B cell (primary cell): ENCODE measurements at regions not wholly inside any gene's neighbourhood (a gene's known extent, or its start where the extent isn't known, plus 50 kb on each side); places are given as distances from the start of the nearest gene placed in this dataset.

ENCODE experiments used
- ATAC-seq: fragments of 200-7000 bp; cut with Tn5 transposase; one replicate; pipeline ENCODE4 v1.10.0; 2021; ENCODE audit warnings: low read depth, mild to moderate bottlenecking, moderate number of reproducible peaks, moderate library complexity
- CTCF ChIA-PET: fragments of 350-600 bp; sonication (Branson Sonifier 250); formaldehyde crosslinking; loops from one replicate; lab custom pipeline; 2021; ENCODE audit warnings: antibody characterized with exemption, inconsistent platforms; lab: Charles Lee
- POLR2A ChIA-PET: fragments of 350-600 bp; sonication (Branson Sonifier 250); formaldehyde crosslinking; loops from one replicate; lab custom pipeline; 2021; ENCODE audit warnings: antibody characterized with exemption; lab: Charles Lee
- DNase-seq: peaks from one replicate; pipeline ENCODE4 v3.0.0; 2013
- H2AFZ ChIP-seq: 2 replicates; pipeline ENCODE4 v1.6.1; 2012; ENCODE audit warnings: mild to moderate bottlenecking, low read depth, low read length; ENCODE audit not compliant: insufficient read depth, poor library complexity, severe bottlenecking
- H3K27ac ChIP-seq, 2 donors: 1 replicate in 1 of 2; 2 replicates in 1 of 2; pipeline ENCODE4 v1.5.1; 2012 to 2013; ENCODE audit warnings: low read length in 2 of 2, mild to moderate bottlenecking in 2 of 2, moderate library complexity in 1 of 2
- H3K27me3 ChIP-seq, 4 experiments: fragments of 200-600 bp in 1 of 4; sonication (generic) in 1 of 4; replicated peaks in 1 of 4; 1 replicate in 2 of 4; 2 replicates in 2 of 4; pipeline versions ENCODE4 v1.6.1 to v1.7.0; 2013 to 2016; ENCODE audit warnings: low read length in 3 of 4, mild to moderate bottlenecking in 2 of 4, mixed read lengths in 1 of 4, moderate library complexity in 1 of 4; ENCODE audit not compliant: insufficient read depth in 4 of 4, control insufficient read depth in 3 of 4; ENCODE audit errors: control extremely low read depth in 1 of 4
- H3K36me3 ChIP-seq, 2 experiments: replicated peaks in 1 of 2; 1 replicate in 1 of 2; 2 replicates in 1 of 2; pipeline versions ENCODE4 v1.6.1 to v1.7.1; 2013; ENCODE audit warnings: low read length in 1 of 2; ENCODE audit not compliant: insufficient read depth in 2 of 2, control insufficient read depth in 1 of 2; ENCODE audit errors: control extremely low read depth in 1 of 2, extremely low read depth in 1 of 2
- H3K4me1 ChIP-seq, 2 donors: fragments of 200-600 bp in 1 of 2; sonication (generic) in 1 of 2; 1 replicate in 1 of 2; 2 replicates in 1 of 2; pipeline versions ENCODE4 v1.5.1 to v1.6.1; 2013 to 2017; ENCODE audit warnings: low read length in 2 of 2; ENCODE audit not compliant: control insufficient read depth in 2 of 2, insufficient read depth in 2 of 2
- H3K4me2 ChIP-seq: replicated peaks from 2 replicates; pipeline ENCODE3; 2012; ENCODE audit warnings: mild to moderate bottlenecking, low read depth, low read length; ENCODE audit not compliant: poor library complexity, severe bottlenecking
- H3K4me3 ChIP-seq, 5 experiments: fragments of 200-600 bp in 1 of 5; sonication (generic) in 1 of 5; 1 replicate in 3 of 5; 2 replicates in 2 of 5; pipeline versions ENCODE4 v1.5.1 to v1.7.0; 2011 to 2016; ENCODE audit warnings: low read length in 4 of 5, mild to moderate bottlenecking in 4 of 5, low read depth in 2 of 5, control low read depth in 1 of 5, moderate library complexity in 1 of 5; ENCODE audit not compliant: insufficient read depth in 1 of 5; ENCODE audit errors: control extremely low read depth in 1 of 5, extremely low read depth in 1 of 5
- H3K79me2 ChIP-seq: fragments of 200-600 bp; sonication (generic); one replicate; pipeline ENCODE4 v1.6.0; 2016; ENCODE audit warnings: low read length; ENCODE audit not compliant: control insufficient read depth, insufficient read depth
- H3K9ac ChIP-seq: fragments of 200-600 bp; sonication (generic); 2 replicates; pipeline ENCODE4 v1.6.1; 2017; ENCODE audit warnings: mild to moderate bottlenecking, low read length, moderate library complexity
- H3K9me3 ChIP-seq, 3 donors: one replicate each; pipeline versions ENCODE4 v1.6.1 to v1.7.1; 2013; ENCODE audit warnings: low read length in 2 of 3; ENCODE audit not compliant: control insufficient read depth in 2 of 3, insufficient read depth in 1 of 3; ENCODE audit errors: control extremely low read depth in 1 of 3
- H4K20me1 ChIP-seq: 2 replicates; pipeline ENCODE4 v1.6.0; 2012; ENCODE audit warnings: mild to moderate bottlenecking, low read length; ENCODE audit not compliant: insufficient read depth, control insufficient read depth, poor library complexity, severe bottlenecking
- H3K27ac Mint-ChIP-seq: one replicate; pipeline ENCODE4 v1.8.0; 2021; ENCODE audit warnings: mixed read lengths
- H3K27me3 Mint-ChIP-seq: one replicate; pipeline ENCODE4 v1.8.0; 2021; ENCODE audit warnings: mixed read lengths
- H3K4me1 Mint-ChIP-seq: one replicate; pipeline ENCODE4 v1.8.0; 2021; ENCODE audit warnings: mixed read lengths
- H3K4me3 Mint-ChIP-seq: one replicate; pipeline ENCODE4 v1.8.0; 2021; ENCODE audit warnings: mixed read lengths
- H3K9me3 Mint-ChIP-seq: one replicate; pipeline ENCODE4 v1.8.0; 2022; ENCODE audit warnings: mixed read lengths; ENCODE audit not compliant: insufficient read depth
- CTCF ChIP-seq: fragments of 200-600 bp; IDR thresholded peaks from one replicate; pipeline ENCODE4 v1.8.0; 2022; ENCODE audit warnings: antibody characterized with exemption, mild to moderate bottlenecking
- EZH2 ChIP-seq: IDR thresholded peaks from 2 replicates; pipeline ENCODE4 v1.6.1; 2012; ENCODE audit warnings: borderline replicate concordance, low read depth, mild to moderate bottlenecking, moderate library complexity, low read length; ENCODE audit not compliant: insufficient read depth, poor library complexity, severe bottlenecking
- WGBS: methylation state at CpG from one replicate; pipeline ENCODE4 v1.1.5; 2013; ENCODE audit warnings: missing lambda C conversion rate; ENCODE audit not compliant: insufficient coverage; 5-methylcytosine and 5-hydroxymethylcytosine counted together
- intact Hi-C: fragments of 100-400 bp; cut with micrococcal nuclease; formaldehyde crosslinking; loops from one replicate; pipeline ENCODE4 v1.10.0; 2022

GRCh38 chr2:129729011-129729410 is 250.5 kb upstream of the RAB6C start:
- ATAC-seq (no peak), DNase-seq (no peak)
- Mint-ChIP-seq H3K9me3 (no peaks in the 10 kb centered on the region), H3K27ac (no peak overlapping the region), H3K4me3 (no peak overlapping the region), H3K27me3 (no peaks in the 10 kb centered on the region), H3K4me1 (no peaks in the 10 kb centered on the region)
- no peak for TF ChIP-seq EZH2
- no peak for TF ChIP-seq CTCF
- WGBS: 100% methylated on average over 1 of the region's 9 CpGs
- H2AFZ ChIP-seq: no peak overlapping the region
- no peak overlapping the region for H3K4me2 ChIP-seq
- no peaks in the 10 kb centered on the region for H3K27me3 ChIP-seq
- H3K9ac ChIP-seq: no peak overlapping the region
- H3K36me3 ChIP-seq: no peaks in the 10 kb centered on the region
- no peaks in the 10 kb centered on the region for H3K9me3 ChIP-seq
- ChIA-PET POLR2A (no interaction called here), CTCF (no interaction called here)
- no peaks in the 10 kb centered on the region for H3K79me2 ChIP-seq
- H3K4me3 ChIP-seq: no peak overlapping the region
- no peak overlapping the region for H3K27ac ChIP-seq
- H4K20me1 ChIP-seq: no peaks in the 10 kb centered on the region
- intact Hi-C loops: no loop called here
- H3K4me1 ChIP-seq: no peaks in the 10 kb centered on the region

- ATAC-seq: no peak
- Histone ChIP-seq H3K79me2 (no peaks in the 10 kb centered on the region), H4K20me1 (no peaks in the 10 kb centered on the region), H3K27ac (no peak overlapping the region), H3K4me2 (no peak overlapping the region), H3K36me3 (no peaks in the 10 kb centered on the region), H3K27me3 (no peaks in the 10 kb centered on the region), H3K9me3 (no peaks in the 10 kb centered on the region), H2AFZ (no peak overlapping the region), H3K4me1 (no peaks in the 10 kb centered on the region), H3K4me3 (no peak overlapping the region), H3K9ac (no peak overlapping the region)
- no peak for TF ChIP-seq EZH2
- TF ChIP-seq CTCF: no peak
- no peak for DNase-seq
- Mint-ChIP-seq H3K27me3 (no peaks in the 10 kb centered on the region), H3K4me1 (no peaks in the 10 kb centered on the region), H3K4me3 (no peak overlapping the region), H3K27ac (no peak overlapping the region), H3K9me3 (no peaks in the 10 kb centered on the region)
- intact Hi-C loops: no loop called here
- WGBS: 97% methylated on average over 2 of the region's 4 CpGs
- ChIA-PET POLR2A (no interaction called here), CTCF (no interaction called here)
Observed at GRCh38 chr2:129729646-129730045, 249.8 kb upstream of the RAB6C start.
